Ascending aorta (tissue), 2 donors: ENCODE measurements at regions not wholly inside any gene's neighbourhood (a gene's known extent, or its start where the extent isn't known, plus 50 kb on each side); places are given as distances from the start of the nearest gene placed in this dataset.
A peak's percentile ranks its signal among the peaks of the same experiment; 100 is the strongest.

Experiments
- DNase-seq, 2 donors: peaks; one replicate each; pipeline ENCODE4 v3.0.0-alpha.2; 2019; ENCODE audit warnings: low spot score in 2 of 2
- H3K27ac ChIP-seq, 2 donors: fragments of 200-600 bp; sonication (generic); one replicate each; pipeline ENCODE4 v1.5.1; 2016 to 2017; ENCODE audit warnings: mild to moderate bottlenecking in 1 of 2
- H3K27me3 ChIP-seq: fragments of 200-600 bp; sonication (generic); one replicate; pipeline ENCODE4 v1.5.1; 2017
- H3K36me3 ChIP-seq, 2 donors: fragments of 200-600 bp; sonication (generic); one replicate each; pipeline ENCODE4 v1.5.1; 2016
- H3K4me1 ChIP-seq, 2 donors: fragments of 200-600 bp; sonication (generic); one replicate each; pipeline ENCODE4 v1.5.1; 2016 to 2017; ENCODE audit warnings: mild to moderate bottlenecking in 1 of 2
- H3K4me3 ChIP-seq, 2 donors: fragments of 200-600 bp; sonication (generic); one replicate each; pipeline ENCODE4 v1.5.1; 2016 to 2017; ENCODE audit warnings: mild to moderate bottlenecking in 1 of 2
- H3K9me3 ChIP-seq, 2 donors: fragments of 200-600 bp; sonication (generic); one replicate each; pipeline ENCODE4 v1.5.1; 2016
- CTCF ChIP-seq, 3 experiments: fragments of 200-600 bp in 2 of 3; fragments of 450-650 bp in 1 of 3; sonication (generic) in 2 of 3; IDR thresholded peaks; one replicate each; pipeline ENCODE4 v1.5.1; 2016 to 2019; ENCODE audit warnings: antibody characterized with exemption in 3 of 3, mild to moderate bottlenecking in 1 of 3, moderate library complexity in 1 of 3
- intact Hi-C: fragments of 100-400 bp; cut with DNase I; formaldehyde crosslinking; loops from one replicate; pipeline ENCODE4 v1.15.1; 2023

- H3K4me3 ChIP-seq, result no peak overlapping the region
- no peaks in the 10 kb centered on the region for H3K27me3 ChIP-seq
- peaks cover 4 to 8% of the 10 kb centered on the region in 2 donors for H3K9me3 ChIP-seq
- no peak for DNase-seq
- no peak for TF ChIP-seq CTCF (IDR thresholded peaks at IDR 0.05)
- intact Hi-C loops, result no loop called here
- no peaks in the 10 kb centered on the region for H3K36me3 ChIP-seq
- H3K27ac ChIP-seq, result no peak overlapping the region
- H3K4me1 ChIP-seq, result no peaks in the 10 kb centered on the region
Observed at GRCh38 chr12:20250761-20251160, 117.6 kb upstream of the PDE3A start.

GRCh38 chr12:20257311-20257710 lies 111.0 kb upstream of the PDE3A start:
- Histone ChIP-seq H3K4me3 (no peak overlapping the region), H3K27ac (no peak overlapping the region), H3K9me3 (no peaks in the 10 kb centered on the region), H3K27me3 (no peaks in the 10 kb centered on the region), H3K4me1 (peaks cover 0 to 4% of the 10 kb centered on the region in 2 donors), H3K36me3 (no peaks in the 10 kb centered on the region)
- no peak for DNase-seq
- intact Hi-C loops, result no loop called here
- TF ChIP-seq CTCF (IDR thresholded peaks at IDR 0.05), result no peak

GRCh38 chr12:20259786-20260185 lies 108.6 kb upstream of the PDE3A start:
- no peaks in the 10 kb centered on the region for H3K36me3 ChIP-seq
- no peaks in the 10 kb centered on the region for H3K9me3 ChIP-seq
- DNase-seq, result no peak
- no peak for TF ChIP-seq CTCF (IDR thresholded peaks at IDR 0.05)
- H3K27me3 ChIP-seq, result no peaks in the 10 kb centered on the region
- H3K27ac ChIP-seq, result peak overlapping the region; percentile 30 to 45
- H3K4me1 ChIP-seq, result peaks cover 0 to 4% of the 10 kb centered on the region in 2 donors
- intact Hi-C loops, result loop anchor here (5.0 kb wide), 1 partner anchor 108 kb away; the partner anchor contains the start of gene PDE3A
- H3K4me3 ChIP-seq, result no peak overlapping the region

GRCh38 chr12:20260851-20261250 lies 107.5 kb upstream of the PDE3A start:
- TF ChIP-seq CTCF (IDR thresholded peaks at IDR 0.05), result no peak
- Histone ChIP-seq H3K4me1 (peaks cover 0 to 4% of the 10 kb centered on the region in 2 donors), H3K4me3 (peak overlapping the region in 1 of 2 donors; percentile 33), H3K27ac (peak overlapping the region; percentile 30 to 45), H3K36me3 (no peaks in the 10 kb centered on the region), H3K27me3 (no peaks in the 10 kb centered on the region), H3K9me3 (no peaks in the 10 kb centered on the region)
- intact Hi-C loops, result loop anchor here (5.0 kb wide), 1 partner anchor 106 kb away; the partner anchor contains the start of gene PDE3A
- no peak for DNase-seq

GRCh38 chr12:20262119-20262518 lies 106.2 kb upstream of the PDE3A start:
- peaks cover 0 to 4% of the 10 kb centered on the region in 2 donors for H3K4me1 ChIP-seq
- no peak overlapping the region for H3K4me3 ChIP-seq
- DNase-seq, result no peak
- H3K27ac ChIP-seq, result peak overlapping the region in 1 of 2 donors; percentile 30
- intact Hi-C loops, result loop anchor here (5.0 kb wide), 1 partner anchor 105 kb away; the partner anchor contains the start of gene PDE3A
- no peaks in the 10 kb centered on the region for H3K27me3 ChIP-seq
- TF ChIP-seq CTCF (IDR thresholded peaks at IDR 0.05), result no peak
- no peaks in the 10 kb centered on the region for H3K36me3 ChIP-seq
- H3K9me3 ChIP-seq, result no peaks in the 10 kb centered on the region

GRCh38 chr12:20264026-20264425 lies 104.3 kb upstream of the PDE3A start:
- Histone ChIP-seq H3K4me3 (no peak overlapping the region), H3K36me3 (no peaks in the 10 kb centered on the region), H3K27ac (no peak overlapping the region), H3K27me3 (no peaks in the 10 kb centered on the region), H3K9me3 (no peaks in the 10 kb centered on the region), H3K4me1 (peaks cover 0 to 4% of the 10 kb centered on the region in 2 donors)
- TF ChIP-seq CTCF (IDR thresholded peaks at IDR 0.05), result no peak
- no peak for DNase-seq
- intact Hi-C loops, result loop anchor here (5.0 kb wide), 1 partner anchor 103 kb away; the partner anchor contains the start of gene PDE3A
